ENCODE measurements at regions not wholly inside any gene's neighbourhood (a gene's known extent, or its start where the extent isn't known, plus 50 kb on each side); places are given as distances from the start of the nearest gene placed in this dataset.
A peak's percentile ranks its signal among the peaks of the same experiment; 100 is the strongest.

DNA sequence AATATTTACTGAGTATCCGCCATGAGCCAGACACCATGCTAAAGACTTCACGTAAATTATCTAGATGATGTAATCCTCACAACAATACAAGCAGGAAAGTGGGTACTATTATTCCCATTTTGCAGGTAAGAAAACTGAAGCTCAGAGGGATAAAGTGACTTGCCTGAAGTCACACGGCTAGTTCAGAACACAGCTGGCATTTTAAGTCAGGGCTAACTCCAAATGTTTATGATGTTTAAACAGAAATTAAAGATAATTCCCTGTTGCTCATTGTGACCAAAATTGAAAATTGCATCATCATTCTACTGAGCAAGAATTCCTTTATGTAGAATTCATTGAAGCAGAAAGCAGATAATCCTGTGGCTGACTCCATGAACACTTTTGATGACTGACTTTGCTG lies 71.3 kb upstream of the STXBP5 start:
- no peaks in the 10 kb centered on the region for H3K9me3 ChIP-seq (ENCODE audit: control insufficient read depth, insufficient read depth, low read depth, low read length)
- H3K36me3 ChIP-seq (ENCODE audit: control insufficient read depth, insufficient read depth, low read length) = no peaks in the 10 kb centered on the region
- ATAC-seq (no peak), DNase-seq (ENCODE audit: low read depth, low spot score) (no peak)
- H3K27me3 ChIP-seq (ENCODE audit: control insufficient read depth, insufficient read depth, low read length) = no peaks in the 10 kb centered on the region
- no TSS peak for BruUV-seq (replicated peaks)
- no peaks in the 10 kb centered on the region; the same call in 1 of the 2 replicates for H3K4me1 ChIP-seq (ENCODE audit: control insufficient read depth, insufficient read depth, low read length)
- in situ Hi-C loops (cut with HindIII; ENCODE audit: low pct_unique_long_range_greater_than_20kb, low sequenced_read_pairs) = no loop called here
- ChIA-PET CTCF (no interaction called here), POLR2A (no interaction called here)
- TF ChIP-seq TCF7L2 (IDR thresholded peaks at IDR 0.05; ENCODE audit: low read depth, low read length) (no peak), REST (IDR thresholded peaks at IDR 0.05; ENCODE audit: insufficient read depth in 1 of 2, low read depth in 2 of 2, low read length in 1 of 2) (no peak), POLR2AphosphoS5 (IDR thresholded peaks at IDR 0.05; ENCODE audit: low read depth, low read length) (no peak), SIN3A (IDR thresholded peaks at IDR 0.05; ENCODE audit: borderline replicate concordance, insufficient read depth, low read depth, low read length) (no peak), CTCF (IDR thresholded peaks at IDR 0.05) (no peak)
- intact Hi-C loops (cut with micrococcal nuclease; ENCODE audit: unreplicated experiment) = no loop called here
- no peak overlapping the region for H3K4me3 ChIP-seq (ENCODE audit: low read depth in 2 of 2, low read length in 2 of 2)
- H3K27ac ChIP-seq (ENCODE audit: low read length) = peak overlapping the region; percentile 64; the same call in 1 of the 2 replicates

- no peak for ATAC-seq
- Histone ChIP-seq H3K36me3 (ENCODE audit: control insufficient read depth, insufficient read depth, low read length) (no peaks in the 10 kb centered on the region), H3K27ac (ENCODE audit: low read length) (no peak overlapping the region), H3K27me3 (ENCODE audit: control insufficient read depth, insufficient read depth, low read length) (no peaks in the 10 kb centered on the region), H3K4me1 (ENCODE audit: control insufficient read depth, insufficient read depth, low read length) (no peaks in the 10 kb centered on the region; the same call in 1 of the 2 replicates), H3K4me3 (ENCODE audit: low read depth in 2 of 2, low read length in 2 of 2) (no peak overlapping the region), H3K9me3 (ENCODE audit: control insufficient read depth, insufficient read depth, low read depth, low read length) (no peaks in the 10 kb centered on the region)
- in situ Hi-C loops (cut with HindIII; ENCODE audit: low pct_unique_long_range_greater_than_20kb, low sequenced_read_pairs) = no loop called here
- TF ChIP-seq SIN3A (IDR thresholded peaks at IDR 0.05; ENCODE audit: borderline replicate concordance, insufficient read depth, low read depth, low read length) = no peak
- no peak for TF ChIP-seq REST (IDR thresholded peaks at IDR 0.05; ENCODE audit: insufficient read depth in 1 of 2, low read depth in 2 of 2, low read length in 1 of 2)
- TF ChIP-seq TCF7L2 (IDR thresholded peaks at IDR 0.05; ENCODE audit: low read depth, low read length) = no peak
- no peak for TF ChIP-seq POLR2AphosphoS5 (IDR thresholded peaks at IDR 0.05; ENCODE audit: low read depth, low read length)
- no peak for TF ChIP-seq CTCF (IDR thresholded peaks at IDR 0.05)
- no TSS peak for BruUV-seq (replicated peaks)
- intact Hi-C loops (cut with micrococcal nuclease; ENCODE audit: unreplicated experiment) = no loop called here
- no peak for DNase-seq (ENCODE audit: low read depth, low spot score)
- POLR2A ChIA-PET = no interaction called here
- CTCF ChIA-PET = no interaction called here
Measured at GRCh38 chr6:147133669-147134068, 70.5 kb upstream of the STXBP5 start.
